LHCN-M2 (cell line): ENCODE measurements at regions not wholly inside any gene's neighbourhood (a gene's known extent, or its start where the extent isn't known, plus 50 kb on each side); places are given as distances from the start of the nearest gene placed in this dataset.

Source experiments
- DNase-seq: peaks from one replicate; pipeline ENCODE4 v3.0.0-alpha.2; 2012; ENCODE audit warnings: low read depth

GRCh38 chr3:72240531-72240930, 455.6 kb upstream of the PROK2 start:
- DNase-seq: no peak

GRCh38 chr3:72238801-72239200, 453.9 kb upstream of the PROK2 start:
- no peak for DNase-seq

GRCh38 chr3:72238010-72238691, 453.2 kb upstream of the PROK2 start:
- no peak for DNase-seq

- no peak for DNase-seq
Measured at GRCh38 chr3:72237679-72238009, 452.7 kb upstream of the PROK2 start.

- DNase-seq: peak; percentile 60
Measured at GRCh38 chr3:72234391-72234790, 449.4 kb upstream of the PROK2 start.

- peak; percentile 26 for DNase-seq
Measured at GRCh38 chr3:72233571-72233970, 448.6 kb upstream of the PROK2 start.

- no peak for DNase-seq
Measured at GRCh38 chr3:72232777-72233176, 447.8 kb upstream of the PROK2 start.

- no peak for DNase-seq
Measured at GRCh38 chr3:72232331-72232730, 447.4 kb upstream of the PROK2 start.

- no peak for DNase-seq
Measured at GRCh38 chr3:72231439-72232196, 446.7 kb upstream of the PROK2 start.

GRCh38 chr3:72230774-72231379, 445.9 kb upstream of the PROK2 start:
- DNase-seq: no peak

- no peak for DNase-seq
Measured at GRCh38 chr3:72229952-72230351, 445.0 kb upstream of the PROK2 start.

- no peak for DNase-seq
Measured at GRCh38 chr3:72227486-72228070, 442.6 kb upstream of the PROK2 start.

GRCh38 chr3:72224804-72225509, 440.0 kb upstream of the PROK2 start:
- DNase-seq: no peak

- DNase-seq: no peak
Measured at GRCh38 chr3:72223628-72224027, 438.7 kb upstream of the PROK2 start.

GRCh38 chr3:72223116-72223515, 438.2 kb upstream of the PROK2 start:
- peak; percentile 41 for DNase-seq

- DNase-seq: no peak
Measured at GRCh38 chr3:72222410-72222809, 437.5 kb upstream of the PROK2 start.

GRCh38 chr3:72220946-72221345, 436.0 kb upstream of the PROK2 start:
- DNase-seq: no peak

- no peak for DNase-seq
Measured at GRCh38 chr3:72219752-72220151, 434.8 kb upstream of the PROK2 start.

- DNase-seq: no peak
Measured at GRCh38 chr3:72217570-72217969, 432.6 kb upstream of the PROK2 start.

- no peak for DNase-seq
Measured at GRCh38 chr3:72214066-72214951, 429.4 kb upstream of the PROK2 start.
